Tibial nerve (tissue), 4 donors: ENCODE measurements at regions not wholly inside any gene's neighbourhood (a gene's known extent, or its start where the extent isn't known, plus 50 kb on each side); places are given as distances from the start of the nearest gene placed in this dataset.
"Not testable (repeated sequence)": the region's sequence is repeated elsewhere in the genome, so short reads cannot be mapped to it uniquely, and the experiment has no call there.

Experiments
- DNase-seq, 2 donors: peaks; one replicate each; pipeline ENCODE4 v3.0.0-alpha.2; 2019; ENCODE audit warnings: low spot score in 2 of 2
- H3K27ac ChIP-seq, 4 donors: fragments of 200-600 bp; sonication (generic) in 3 of 4; one replicate each; pipeline ENCODE4 v1.5.1; 2017 to 2019; ENCODE audit warnings: mild to moderate bottlenecking in 1 of 4
- H3K27me3 ChIP-seq, 2 donors: fragments of 200-600 bp; sonication (generic) in 1 of 2; one replicate each; pipeline versions ENCODE4 v1.5.1 to v1.6.0; 2017 to 2019
- H3K36me3 ChIP-seq, 3 donors: fragments of 200-600 bp; sonication (generic); one replicate each; pipeline ENCODE4 v1.5.1; 2018 to 2019
- H3K4me1 ChIP-seq, 4 donors: fragments of 200-600 bp; sonication (generic) in 3 of 4; one replicate each; pipeline ENCODE4 v1.5.1; 2017 to 2019
- H3K4me3 ChIP-seq, 4 donors: fragments of 200-600 bp; sonication (generic) in 3 of 4; one replicate each; pipeline ENCODE4 v1.5.1; 2017 to 2019; ENCODE audit warnings: mild to moderate bottlenecking in 1 of 4, moderate library complexity in 1 of 4
- H3K9me3 ChIP-seq, 4 donors: fragments of 200-600 bp; sonication (generic) in 3 of 4; one replicate each; pipeline ENCODE4 v1.5.1; 2017 to 2019
- CTCF ChIP-seq, 5 experiments: fragments of 200-600 bp in 3 of 5; fragments of 450-650 bp in 2 of 5; sonication (generic) in 3 of 5; IDR thresholded peaks; one replicate each; pipeline ENCODE4 v1.5.1; 2016 to 2019; ENCODE audit warnings: antibody characterized with exemption in 5 of 5, mild to moderate bottlenecking in 3 of 5, moderate library complexity in 2 of 5
- EP300 ChIP-seq, 2 donors: sonication (generic); formaldehyde crosslinking; IDR thresholded peaks; one replicate each; pipeline ENCODE4 v1.6.1; 2017; ENCODE audit warnings: antibody characterized with exemption in 2 of 2, mild to moderate bottlenecking in 1 of 2
- POLR2A ChIP-seq, 2 donors: fragments of 450-650 bp; IDR thresholded peaks; one replicate each; pipeline ENCODE4 v1.6.1; 2017; ENCODE audit warnings: antibody characterized with exemption in 2 of 2, mild to moderate bottlenecking in 2 of 2, moderate library complexity in 2 of 2
- WGBS, 2 donors: methylation state at CpG; one replicate each; pipeline ENCODE4 v1.1.5; 2018; 5-methylcytosine and 5-hydroxymethylcytosine counted together

GRCh38 chr4:126647320-126647719 is 985.4 kb upstream of the INTU start:
- H3K4me3 ChIP-seq, result no peak overlapping the region
- TF ChIP-seq CTCF (IDR thresholded peaks at IDR 0.05), result no peak
- TF ChIP-seq POLR2A (IDR thresholded peaks at IDR 0.05), result no peak
- no peak for TF ChIP-seq EP300 (IDR thresholded peaks at IDR 0.05)

GRCh38 chr4:126647756-126648397 is 984.9 kb upstream of the INTU start:
- no peaks in the 10 kb centered on the region for H3K9me3 ChIP-seq
- no peak overlapping the region for H3K27ac ChIP-seq
- H3K36me3 ChIP-seq, result no peaks in the 10 kb centered on the region
- 42 to 47% methylated on average over 3 of the region's 3 CpGs for WGBS, 2 donors
- DNase-seq, result no peak
- H3K4me1 ChIP-seq, result no peaks in the 10 kb centered on the region
- H3K4me3 ChIP-seq, result no peak overlapping the region
- H3K27me3 ChIP-seq, result no peaks in the 10 kb centered on the region
- TF ChIP-seq EP300 (IDR thresholded peaks at IDR 0.05) (no peak), CTCF (IDR thresholded peaks at IDR 0.05) (no peak)

More at GRCh38 chr4:126647320-126647719, 985.4 kb upstream of the INTU start:
- H3K9me3 ChIP-seq, result no peaks in the 10 kb centered on the region
- WGBS, 2 donors, result 80 to 84% methylated on average over 3 of the region's 3 CpGs
- H3K27ac ChIP-seq, result no peak overlapping the region
- no peak for DNase-seq
- H3K36me3 ChIP-seq, result no peaks in the 10 kb centered on the region
- H3K4me1 ChIP-seq, result no peaks in the 10 kb centered on the region
- no peaks in the 10 kb centered on the region for H3K27me3 ChIP-seq

- TF ChIP-seq POLR2A (IDR thresholded peaks at IDR 0.05), result no peak
- TF ChIP-seq EP300 (IDR thresholded peaks at IDR 0.05), result no peak
- TF ChIP-seq CTCF (IDR thresholded peaks at IDR 0.05), result no peak
- H3K27ac ChIP-seq, result no peak overlapping the region
- H3K36me3 ChIP-seq, result no peaks in the 10 kb centered on the region
- H3K9me3 ChIP-seq, result peaks cover 0 to 5% (median 0%) of the 10 kb centered on the region in 4 donors
- H3K4me3 ChIP-seq, result no peak overlapping the region
- H3K27me3 ChIP-seq, result no peaks in the 10 kb centered on the region
- DNase-seq, result no peak
- H3K4me1 ChIP-seq, result no peaks in the 10 kb centered on the region
- 52 to 65% methylated on average over 1 of the region's 1 CpG for WGBS, 2 donors
These were observed 974.3 kb upstream of the INTU start for GRCh38 chr4:126658411-126658810.

- H3K36me3 ChIP-seq, result no peaks in the 10 kb centered on the region
- H3K9me3 ChIP-seq, result peaks cover 0 to 9% (median 2%) of the 10 kb centered on the region in 4 donors
- no peaks in the 10 kb centered on the region for H3K4me1 ChIP-seq
- no peaks in the 10 kb centered on the region for H3K27me3 ChIP-seq
- TF ChIP-seq EP300 (IDR thresholded peaks at IDR 0.05), result no peak
- TF ChIP-seq CTCF (IDR thresholded peaks at IDR 0.05), result no peak
- no peak for TF ChIP-seq POLR2A (IDR thresholded peaks at IDR 0.05)
- no peak for DNase-seq
- no peak overlapping the region for H3K27ac ChIP-seq
- H3K4me3 ChIP-seq, result no peak overlapping the region
These were observed 971.6 kb upstream of the INTU start for GRCh38 chr4:126661194-126661593.

GRCh38 chr4:126664839-126665238 is 967.9 kb upstream of the INTU start:
- H3K27ac ChIP-seq, result no peak overlapping the region
- TF ChIP-seq EP300 (IDR thresholded peaks at IDR 0.05), result no peak
- no peak for TF ChIP-seq CTCF (IDR thresholded peaks at IDR 0.05)
- no peak for TF ChIP-seq POLR2A (IDR thresholded peaks at IDR 0.05)
- no peak for DNase-seq
- H3K9me3 ChIP-seq, result peaks cover 0 to 9% (median 0%) of the 10 kb centered on the region in 4 donors
- no peaks in the 10 kb centered on the region for H3K4me1 ChIP-seq
- H3K27me3 ChIP-seq, result no peaks in the 10 kb centered on the region
- 82 to 100% methylated on average over 1 of the region's 1 CpG for WGBS, 2 donors
- H3K36me3 ChIP-seq, result no peaks in the 10 kb centered on the region
- no peak overlapping the region for H3K4me3 ChIP-seq

GRCh38 chr4:126670038-126670437 is 962.7 kb upstream of the INTU start:
- DNase-seq, H3K27ac ChIP-seq, H3K27me3 ChIP-seq, H3K9me3 ChIP-seq, H3K36me3 ChIP-seq, H3K4me1 ChIP-seq, H3K4me3 ChIP-seq: not testable (repeated sequence)
- 86 to 88% methylated on average over 3 to 5 of the region's 5 CpGs for WGBS, 2 donors
